PC-3 (cell line): ENCODE measurements at regions not wholly inside any gene's neighbourhood (a gene's known extent, or its start where the extent isn't known, plus 50 kb on each side); places are given as distances from the start of the nearest gene placed in this dataset.
A peak's percentile ranks its signal among the peaks of the same experiment; 100 is the strongest.

Experiments
- ATAC-seq: fragments of 200-7000 bp; cut with Tn5 transposase; 2 replicates; pipeline ENCODE4 v1.9.1; 2020; ENCODE audit warnings: mild to moderate bottlenecking, moderate library complexity
- BruUV-seq: library from RNA; stranded (reverse); fragments of 400-500 nt; replicated peaks from 2 replicates; lab custom pipeline; 2021; lab: Mats Ljungman, UMichigan
- CTCF ChIA-PET: fragments of 300-600 bp; sonication (Branson Sonifier 250); formaldehyde crosslinking; loops from one replicate; lab custom pipeline; 2022; ENCODE audit warnings: antibody characterized with exemption; lab: Charles Lee
- POLR2A ChIA-PET: fragments of 300-600 bp; sonication (Branson Sonifier 250); formaldehyde crosslinking; loops from one replicate; lab custom pipeline; 2022; ENCODE audit warnings: antibody characterized with exemption; ENCODE audit not compliant: unreplicated experiment; lab: Charles Lee
- DNase-seq: peaks from one replicate; pipeline ENCODE4 v3.0.0-alpha.2; 2015
- H2AFZ ChIP-seq: fragments of 300-600 bp; sonication (generic); 2 replicates; pipeline ENCODE4 v1.6.0; 2016; ENCODE audit warnings: antibody characterized with exemption, low read length
- H3F3A ChIP-seq: fragments of 300-600 bp; sonication (generic); one replicate; pipeline ENCODE4 v1.6.0; 2017; ENCODE audit warnings: antibody characterized with exemption, low read length, control low read depth, mild to moderate bottlenecking; ENCODE audit not compliant: unreplicated experiment
- H3K27ac ChIP-seq: fragments of 300-600 bp; sonication (generic); 2 replicates; pipeline ENCODE4 v1.5.1; 2016; ENCODE audit warnings: mild to moderate bottlenecking, low read length
- H3K27me3 ChIP-seq: fragments of 300-600 bp; sonication (generic); 2 replicates; pipeline ENCODE4 v1.6.1; 2016; ENCODE audit warnings: low read length, mixed read lengths
- H3K36me3 ChIP-seq: fragments of 300-600 bp; sonication (generic); 2 replicates; pipeline ENCODE4 v1.6.1; 2016; ENCODE audit warnings: low read depth, mixed run types, low read length, mixed read lengths
- H3K4me1 ChIP-seq: fragments of 300-600 bp; sonication (generic); 2 replicates; pipeline ENCODE4 v1.5.1; 2016; ENCODE audit warnings: low read length; ENCODE audit not compliant: insufficient read depth
- H3K4me2 ChIP-seq: fragments of 300-600 bp; sonication (generic); 2 replicates; pipeline ENCODE4 v1.6.0; 2016; ENCODE audit warnings: low read length
- H3K4me3 ChIP-seq: fragments of 300-600 bp; sonication (generic); 2 replicates; pipeline ENCODE4 v1.5.1; 2016; ENCODE audit warnings: mild to moderate bottlenecking, low read length, mixed read lengths
- H3K79me2 ChIP-seq: fragments of 300-600 bp; sonication (generic); 2 replicates; pipeline ENCODE4 v1.6.1; 2017; ENCODE audit warnings: low read length, mixed read lengths
- H3K9ac ChIP-seq: fragments of 300-600 bp; sonication (generic); 2 replicates; pipeline ENCODE4 v1.6.0; 2016; ENCODE audit warnings: mild to moderate bottlenecking, low read length
- H3K9me2 ChIP-seq: fragments of 300-600 bp; sonication (generic); replicated peaks from 2 replicates; pipeline ENCODE4 v1.6.1; 2016; ENCODE audit warnings: mixed run types, low read length, mixed read lengths
- H3K9me3 ChIP-seq: fragments of 300-600 bp; sonication (generic); 2 replicates; pipeline ENCODE4 v1.6.1; 2016; ENCODE audit warnings: low read length, mixed read lengths
- H4K20me1 ChIP-seq: fragments of 300-600 bp; sonication (generic); 2 replicates; pipeline ENCODE4 v1.6.1; 2016; ENCODE audit warnings: low read length, mixed read lengths
- CTCF ChIP-seq: fragments of 300-600 bp; sonication (generic); conservative IDR thresholded peaks from 2 replicates; pipeline ENCODE4 v1.5.1; 2017; ENCODE audit warnings: antibody characterized with exemption, low read depth, mild to moderate bottlenecking, low read length
- EZH2 ChIP-seq: fragments of 300-600 bp; sonication (generic); IDR thresholded peaks from one replicate; pipeline ENCODE4 v1.6.1; 2017; ENCODE audit warnings: antibody characterized with exemption, mild to moderate bottlenecking, low read length; ENCODE audit not compliant: unreplicated experiment
- EZH2phosphoT487 ChIP-seq: fragments of 300-600 bp; sonication (generic); IDR thresholded peaks from 2 replicates; pipeline ENCODE4 v1.6.1; 2018; ENCODE audit warnings: mild to moderate bottlenecking, antibody characterized with exemption, low read length, borderline replicate concordance
- intact Hi-C: fragments of 100-400 bp; cut with micrococcal nuclease; formaldehyde crosslinking; loops from 2 replicates; pipeline ENCODE4 v1.9.0; 2023

- Histone ChIP-seq H2AFZ (no peak overlapping the region), H3K9ac (no peak overlapping the region), H3K27ac (no peak overlapping the region), H3K79me2 (no peaks in the 10 kb centered on the region), H3K9me3 (no peaks in the 10 kb centered on the region), H3K4me1 (no peaks in the 10 kb centered on the region), H3K4me2 (no peak overlapping the region), H3F3A (no peaks in the 10 kb centered on the region), H3K36me3 (no peaks in the 10 kb centered on the region), H3K9me2 (no peaks in the 10 kb centered on the region), H3K4me3 (no peak overlapping the region), H4K20me1 (no peaks in the 10 kb centered on the region), H3K27me3 (0 out of 2 replicates have a peak, but pooled peaks cover 4% of the 10 kb centered on the region)
- CTCF ChIA-PET: no interaction called here
- BruUV-seq: no TSS peak
- TF ChIP-seq EZH2 (no peak), CTCF (no peak), EZH2phosphoT487 (no peak)
- intact Hi-C loops: no loop called here
- ATAC-seq: no peak
- POLR2A ChIA-PET: no interaction called here
- DNase-seq: no peak
Observed at GRCh38 chr22:27274770-27275449, 526.6 kb downstream of the MN1 start.

- no peak overlapping the region for H3K27ac ChIP-seq
- no peak overlapping the region for H3K9ac ChIP-seq
- CTCF ChIA-PET: interaction anchor here (0.5 kb wide), 1 partner anchor 196 kb away, joined by 3 read pairs; no protein-coding TSS in a partner anchor
- intact Hi-C loops: no loop called here
- ATAC-seq: peak; percentile 18; the same call in 1 of the 2 replicates
- TF ChIP-seq EZH2phosphoT487 (no peak), CTCF (no peak), EZH2 (no peak)
- peak; percentile 16 for DNase-seq
- H3K4me2 ChIP-seq: no peak overlapping the region
- H3K4me1 ChIP-seq: no peaks in the 10 kb centered on the region
- BruUV-seq: no TSS peak
- POLR2A ChIA-PET: no interaction called here
- no peaks in the 10 kb centered on the region for H3K9me3 ChIP-seq
- no peak overlapping the region for H3K4me3 ChIP-seq
- H3F3A ChIP-seq: no peaks in the 10 kb centered on the region
- H2AFZ ChIP-seq: no peak overlapping the region
- H3K9me2 ChIP-seq: no peaks in the 10 kb centered on the region
- no peaks in the 10 kb centered on the region for H3K36me3 ChIP-seq
- H4K20me1 ChIP-seq: no peaks in the 10 kb centered on the region
- H3K79me2 ChIP-seq: no peaks in the 10 kb centered on the region
- H3K27me3 ChIP-seq: no peaks in the 10 kb centered on the region
Observed at GRCh38 chr22:27278946-27279345, 522.6 kb downstream of the MN1 start.

- H3K36me3 ChIP-seq: no peaks in the 10 kb centered on the region
- H3K79me2 ChIP-seq: no peaks in the 10 kb centered on the region
- H3K27ac ChIP-seq: no peak overlapping the region
- DNase-seq (no peak), ATAC-seq (no peak)
- no TSS peak for BruUV-seq
- H3K4me3 ChIP-seq: no peak overlapping the region
- no peak overlapping the region for H3K9ac ChIP-seq
- H3K9me3 ChIP-seq: no peaks in the 10 kb centered on the region
- H4K20me1 ChIP-seq: no peaks in the 10 kb centered on the region
- H3K9me2 ChIP-seq: no peaks in the 10 kb centered on the region
- H2AFZ ChIP-seq: no peak overlapping the region
- H3K4me2 ChIP-seq: no peak overlapping the region
- no peaks in the 10 kb centered on the region for H3F3A ChIP-seq
- CTCF ChIA-PET: no interaction called here
- H3K4me1 ChIP-seq: no peaks in the 10 kb centered on the region
- POLR2A ChIA-PET: no interaction called here
- TF ChIP-seq CTCF (no peak), EZH2 (no peak), EZH2phosphoT487 (no peak)
- H3K27me3 ChIP-seq: peaks cover 28% of the 10 kb centered on the region
- intact Hi-C loops: no loop called here
Observed at GRCh38 chr22:27283240-27283639, 518.3 kb downstream of the MN1 start.
